Liver (tissue), 7 donors: ENCODE measurements at regions not wholly inside any gene's neighbourhood (a gene's known extent, or its start where the extent isn't known, plus 50 kb on each side); places are given as distances from the start of the nearest gene placed in this dataset.

Experiments
- DNase-seq: peaks from one replicate; pipeline ENCODE4 v3.0.0-alpha.2; 2017; ENCODE audit warnings: low spot score
- H3K27ac ChIP-seq, 2 donors: one replicate each; pipeline ENCODE4 v1.7.0; 2013; ENCODE audit warnings: inconsistent platforms in 2 of 2, low read length in 2 of 2, control low read depth in 1 of 2, low read depth in 1 of 2, mild to moderate bottlenecking in 1 of 2
- H3K27me3 ChIP-seq, 4 donors: one replicate each; pipeline versions ENCODE4 v1.6.1 to v1.7.0; 2013; ENCODE audit warnings: low read length in 3 of 4, inconsistent platforms in 1 of 4, mild to moderate bottlenecking in 1 of 4, moderate library complexity in 1 of 4; ENCODE audit not compliant: control insufficient read depth in 4 of 4, insufficient read depth in 4 of 4
- H3K36me3 ChIP-seq, 4 donors: one replicate each; pipeline versions ENCODE4 v1.6.1 to v1.7.0; 2013; ENCODE audit warnings: low read length in 3 of 4, mild to moderate bottlenecking in 3 of 4, low read depth in 1 of 4, moderate library complexity in 1 of 4; ENCODE audit not compliant: control insufficient read depth in 4 of 4, insufficient read depth in 3 of 4
- H3K4me1 ChIP-seq, 4 donors: one replicate each; pipeline versions ENCODE4 v1.6.1 to v1.7.0; 2013; ENCODE audit warnings: low read length in 3 of 4, mild to moderate bottlenecking in 3 of 4, moderate library complexity in 1 of 4; ENCODE audit not compliant: control insufficient read depth in 4 of 4, insufficient read depth in 4 of 4
- H3K4me3 ChIP-seq, 3 donors: one replicate each; pipeline versions ENCODE4 v1.6.1 to v1.7.0; 2013; ENCODE audit warnings: low read length in 3 of 3, control low read depth in 1 of 3, low read depth in 1 of 3, mild to moderate bottlenecking in 1 of 3
- H3K9ac ChIP-seq, 2 donors: one replicate each; pipeline ENCODE4 v1.7.0; 2013; ENCODE audit warnings: low read length in 2 of 2, mild to moderate bottlenecking in 2 of 2, moderate library complexity in 2 of 2, control low read depth in 1 of 2, low read depth in 1 of 2
- H3K9me3 ChIP-seq, 4 donors: one replicate each; pipeline versions ENCODE4 v1.6.1 to v1.7.0; 2013; ENCODE audit warnings: low read length in 3 of 4; ENCODE audit not compliant: control insufficient read depth in 4 of 4
- ATF3 ChIP-seq: IDR thresholded peaks from 2 replicates; pipeline ENCODE4 v1.6.1; 2016; ENCODE audit warnings: antibody characterized with exemption
- FOXA1 ChIP-seq: IDR thresholded peaks from 2 replicates; pipeline ENCODE4 v1.6.1; 2016; ENCODE audit warnings: antibody characterized with exemption
- FOXA2 ChIP-seq: IDR thresholded peaks from 2 replicates; pipeline ENCODE4 v1.6.1; 2016; ENCODE audit warnings: antibody characterized with exemption
- GABPA ChIP-seq, 2 donors: IDR thresholded peaks in 1 of 2; conservative IDR thresholded peaks in 1 of 2; 2 replicates each; pipeline ENCODE4 v1.6.1; 2016; ENCODE audit warnings: antibody characterized with exemption in 2 of 2, mild to moderate bottlenecking in 1 of 2, moderate library complexity in 1 of 2
- HNF4G ChIP-seq: IDR thresholded peaks from 2 replicates; pipeline ENCODE4 v1.6.1; 2016; ENCODE audit warnings: antibody characterized with exemption
- MAX ChIP-seq: IDR thresholded peaks from 2 replicates; pipeline ENCODE4 v1.6.1; 2016; ENCODE audit warnings: antibody characterized with exemption
- RAD21 ChIP-seq, 2 donors: IDR thresholded peaks; 2 replicates each; pipeline ENCODE4 v1.6.1; 2016; ENCODE audit warnings: antibody characterized with exemption in 2 of 2, mild to moderate bottlenecking in 2 of 2
- SP1 ChIP-seq: IDR thresholded peaks from 2 replicates; pipeline ENCODE4 v1.6.1; 2018; ENCODE audit warnings: antibody characterized with exemption, mild to moderate bottlenecking
- TAF1 ChIP-seq: conservative IDR thresholded peaks from 2 replicates; pipeline ENCODE4 v1.6.1; 2016; ENCODE audit warnings: antibody characterized with exemption, mild to moderate bottlenecking
- WGBS: extraction: QIAGEN DNeasy Blood & Tissue Kit; methylation state at CpG from one replicate; pipeline ENCODE4 v1.1.7; 2013; 5-methylcytosine and 5-hydroxymethylcytosine counted together
- donor health status: healthy.
- donor health status: healthy.
- donor health status: healthy.
- donor health status: healthy.

- H3K36me3 ChIP-seq = no peaks in the 10 kb centered on the region
- no peak overlapping the region for H3K4me3 ChIP-seq
- TF ChIP-seq FOXA2 (no peak), ATF3 (no peak), RAD21 (IDR thresholded peaks at IDR 0.05) (no peak), TAF1 (no peak), SP1 (no peak)
- H3K27me3 ChIP-seq = peaks cover 0 to 1% (median 0%) of the 10 kb centered on the region in 4 donors
- H3K4me1 ChIP-seq = no peaks in the 10 kb centered on the region
- 71% methylated on average over 5 of the region's 5 CpGs for WGBS
- peaks cover 0 to 3% (median 0%) of the 10 kb centered on the region in 4 donors for H3K9me3 ChIP-seq
- H3K27ac ChIP-seq = no peak overlapping the region
- H3K9ac ChIP-seq = no peak overlapping the region
- no peak for DNase-seq
Measured at GRCh38 chr4:37169956-37170355, 74.6 kb upstream of the NWD2 start.

GRCh38 chr4:37188100-37188499 is 56.4 kb upstream of the NWD2 start:
- Histone ChIP-seq H3K9ac (no peak overlapping the region), H3K27me3 (no peaks in the 10 kb centered on the region), H3K27ac (no peak overlapping the region), H3K4me3 (no peak overlapping the region), H3K4me1 (no peaks in the 10 kb centered on the region), H3K9me3 (no peaks in the 10 kb centered on the region), H3K36me3 (no peaks in the 10 kb centered on the region)
- 71% methylated on average over 10 of the region's 10 CpGs for WGBS
- TF ChIP-seq ATF3 = no peak
- no peak for TF ChIP-seq SP1
- TF ChIP-seq FOXA1 = no peak
- no peak for TF ChIP-seq RAD21 (IDR thresholded peaks at IDR 0.05)
- no peak for TF ChIP-seq MAX
- TF ChIP-seq FOXA2 = no peak
- no peak for TF ChIP-seq GABPA (IDR thresholded peaks at IDR 0.05 in 1 of 2, conservative IDR thresholded peaks at IDR 0.05 in 1 of 2)
- no peak for TF ChIP-seq HNF4G
- DNase-seq = no peak
